WTC11 (cell line): ENCODE measurements at regions not wholly inside any gene's neighbourhood (a gene's known extent, or its start where the extent isn't known, plus 50 kb on each side); places are given as distances from the start of the nearest gene placed in this dataset.

Experiments used
- ATAC-seq: fragments of 200-7000 bp; cut with Tn5 transposase; 2 replicates; pipeline ENCODE4 v1.10.0; 2021; ENCODE audit warnings: mild to moderate bottlenecking, moderate library complexity
- CTCF ChIA-PET: fragments of 300-600 bp; sonication (Branson Sonifier 250); formaldehyde crosslinking; loops from one replicate; lab custom pipeline; 2021; ENCODE audit warnings: antibody characterized with exemption; lab: Charles Lee
- POLR2A ChIA-PET: fragments of 350-600 bp; sonication (Branson Sonifier 250); formaldehyde crosslinking; loops from one replicate; lab custom pipeline; 2021; ENCODE audit warnings: antibody characterized with exemption; lab: Charles Lee
- DNase-seq: peaks from one replicate; pipeline ENCODE4 v3.0.0; 2021; ENCODE audit warnings: low spot score
- H3K27ac Mint-ChIP-seq: 2 replicates; pipeline ENCODE4 v1.8.0; 2021; ENCODE audit warnings: mixed read lengths
- H3K27me3 Mint-ChIP-seq: 2 replicates; pipeline ENCODE4 v1.8.0; 2021; ENCODE audit warnings: low read depth, mild to moderate bottlenecking, moderate library complexity, mixed read lengths
- H3K36me3 Mint-ChIP-seq: 2 replicates; pipeline ENCODE4 v1.8.0; 2021; ENCODE audit warnings: mixed read lengths
- H3K4me1 Mint-ChIP-seq: 2 replicates; pipeline ENCODE4 v1.8.0; 2022; ENCODE audit warnings: mixed read lengths
- H3K4me3 Mint-ChIP-seq: 2 replicates; pipeline ENCODE4 v1.8.0; 2021; ENCODE audit warnings: mild to moderate bottlenecking, moderate library complexity, mixed read lengths
- H3K9me3 Mint-ChIP-seq: 2 replicates; pipeline ENCODE4 v1.8.0; 2021; ENCODE audit warnings: mixed read lengths
- CBFB ChIP-seq: sonication (generic); formaldehyde crosslinking; IDR thresholded peaks from 2 replicates; pipeline ENCODE4 v1.8.1; 2022; ENCODE audit warnings: mild to moderate bottlenecking, low read depth, missing genetic modification reagents
- CREM ChIP-seq: sonication (generic); formaldehyde crosslinking; IDR thresholded peaks from 2 replicates; pipeline ENCODE4 v1.8.1; 2022; ENCODE audit warnings: mild to moderate bottlenecking, missing genetic modification reagents, moderate library complexity
- ESRRA ChIP-seq: sonication (generic); formaldehyde crosslinking; IDR thresholded peaks from 2 replicates; pipeline ENCODE4 v1.8.1; 2022; ENCODE audit warnings: mild to moderate bottlenecking, missing genetic modification reagents, borderline replicate concordance
- ETV6 ChIP-seq: sonication (generic); formaldehyde crosslinking; IDR thresholded peaks from 2 replicates; pipeline ENCODE4 v1.8.1; 2022; ENCODE audit warnings: mild to moderate bottlenecking, missing genetic modification reagents
- FOXK1 ChIP-seq: sonication (generic); formaldehyde crosslinking; IDR thresholded peaks from 2 replicates; pipeline ENCODE4 v1.8.0; 2022; ENCODE audit warnings: mild to moderate bottlenecking, moderate library complexity, missing genetic modification reagents
- KAT7 ChIP-seq: sonication (generic); formaldehyde crosslinking; IDR thresholded peaks from 2 replicates; pipeline ENCODE4 v1.8.1; 2023; ENCODE audit warnings: missing genetic modification reagents, mild to moderate bottlenecking, borderline replicate concordance
- NFATC4 ChIP-seq: fragments of 250-450 bp; sonication (Bioruptor Pico); IDR thresholded peaks from 2 replicates; pipeline ENCODE4 v1.9.0; 2021; ENCODE audit warnings: mild to moderate bottlenecking
- NFYB ChIP-seq: sonication (generic); formaldehyde crosslinking; conservative IDR thresholded peaks from 2 replicates; pipeline ENCODE4 v1.8.0; 2022; ENCODE audit warnings: low read depth, missing genetic modification reagents
- NR1H2 ChIP-seq: sonication (generic); formaldehyde crosslinking; IDR thresholded peaks from 2 replicates; pipeline ENCODE4 v1.9.0; 2021; ENCODE audit warnings: mild to moderate bottlenecking, moderate library complexity, missing genetic modification reagents
- OVOL2 ChIP-seq: fragments of 250-450 bp; sonication (Bioruptor Pico); IDR thresholded peaks from 2 replicates; pipeline ENCODE4 v1.9.0; 2021; ENCODE audit warnings: mild to moderate bottlenecking, borderline replicate concordance
- TEAD1 ChIP-seq: sonication (generic); formaldehyde crosslinking; IDR thresholded peaks from 2 replicates; pipeline ENCODE4 v1.8.0; 2022; ENCODE audit warnings: mild to moderate bottlenecking, missing genetic modification reagents
- ZNF121 ChIP-seq: sonication (generic); formaldehyde crosslinking; IDR thresholded peaks from 2 replicates; pipeline ENCODE4 v1.8.0; 2023; ENCODE audit warnings: missing genetic modification reagents
- ZNF138 ChIP-seq: sonication (generic); formaldehyde crosslinking; conservative IDR thresholded peaks from 2 replicates; pipeline ENCODE4 v1.8.1; 2022; ENCODE audit warnings: mild to moderate bottlenecking, moderate library complexity, missing genetic modification reagents
- ZNF219 ChIP-seq: sonication (generic); formaldehyde crosslinking; IDR thresholded peaks from 2 replicates; pipeline ENCODE4 v1.8.0; 2023; ENCODE audit warnings: missing genetic modification reagents, mild to moderate bottlenecking, borderline replicate concordance
- ZNF317 ChIP-seq: sonication (generic); formaldehyde crosslinking; IDR thresholded peaks from 2 replicates; pipeline ENCODE4 v1.8.1; 2023; ENCODE audit warnings: low read depth, mild to moderate bottlenecking, moderate library complexity, missing genetic modification reagents, borderline replicate concordance
- TF ChIP-seq, protein P1 (sequence below): sonication (generic); formaldehyde crosslinking; IDR thresholded peaks from 2 replicates; pipeline ENCODE4 v1.8.0; 2023; ENCODE audit warnings: mild to moderate bottlenecking, missing genetic modification reagents
- TF ChIP-seq, protein P2 (sequence below): fragments of 250-450 bp; sonication (Bioruptor Pico); conservative IDR thresholded peaks from 2 replicates; pipeline ENCODE4 v1.9.0; 2021; ENCODE audit warnings: mild to moderate bottlenecking
- TF ChIP-seq, protein P3 (sequence below): fragments of 200-600 bp; IDR thresholded peaks from 2 replicates; pipeline ENCODE4 v1.8.0; 2022; ENCODE audit warnings: antibody characterized with exemption
- TF ChIP-seq, protein P4 (sequence below): sonication (generic); formaldehyde crosslinking; IDR thresholded peaks from 2 replicates; pipeline ENCODE4 v1.8.1; 2022; ENCODE audit warnings: low read depth, mild to moderate bottlenecking, moderate library complexity, missing genetic modification reagents, borderline replicate concordance
- TF ChIP-seq, protein P5 (sequence below): sonication (generic); formaldehyde crosslinking; IDR thresholded peaks from 2 replicates; pipeline ENCODE4 v1.8.1; 2022; ENCODE audit warnings: mild to moderate bottlenecking, missing genetic modification reagents, moderate library complexity, borderline replicate concordance
- TF ChIP-seq, protein P6 (sequence below): fragments of 250-450 bp; sonication (Bioruptor Pico); IDR thresholded peaks from 2 replicates; pipeline ENCODE4 v1.9.0; 2021; ENCODE audit warnings: moderate library complexity, mild to moderate bottlenecking, inconsistent platforms, borderline replicate concordance
- TF ChIP-seq, protein P7 (sequence below): fragments of 250-450 bp; sonication (Bioruptor Pico); IDR thresholded peaks from 2 replicates; pipeline ENCODE4 v2.1.2; 2022; ENCODE audit warnings: mild to moderate bottlenecking, moderate library complexity

DNA sequence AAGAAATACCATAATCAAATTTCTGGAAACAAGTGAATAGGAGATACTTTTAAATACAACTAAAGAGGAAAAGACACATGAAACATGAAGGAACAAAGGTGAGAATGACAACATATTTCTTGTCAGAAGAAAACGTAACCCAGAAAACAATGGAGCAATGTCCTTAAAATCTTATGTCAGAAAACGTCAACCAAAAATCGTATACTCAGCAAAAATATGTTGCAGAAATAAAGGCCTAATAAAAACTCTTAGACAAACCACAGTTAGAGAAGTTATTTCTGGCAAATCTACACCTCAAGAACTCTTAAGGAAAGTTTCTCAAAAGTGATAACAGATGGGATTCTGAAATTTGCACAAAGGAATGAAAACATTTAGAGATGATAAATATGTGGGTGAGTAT, 66.3 kb upstream of the FBXL7 start:
- peaks cover 17% of the 10 kb centered on the region for H3K9me3 Mint-ChIP-seq
- no peak overlapping the region for H3K27ac Mint-ChIP-seq
- TF ChIP-seq ZNF138: no peak
- TF ChIP-seq, protein P1, sequence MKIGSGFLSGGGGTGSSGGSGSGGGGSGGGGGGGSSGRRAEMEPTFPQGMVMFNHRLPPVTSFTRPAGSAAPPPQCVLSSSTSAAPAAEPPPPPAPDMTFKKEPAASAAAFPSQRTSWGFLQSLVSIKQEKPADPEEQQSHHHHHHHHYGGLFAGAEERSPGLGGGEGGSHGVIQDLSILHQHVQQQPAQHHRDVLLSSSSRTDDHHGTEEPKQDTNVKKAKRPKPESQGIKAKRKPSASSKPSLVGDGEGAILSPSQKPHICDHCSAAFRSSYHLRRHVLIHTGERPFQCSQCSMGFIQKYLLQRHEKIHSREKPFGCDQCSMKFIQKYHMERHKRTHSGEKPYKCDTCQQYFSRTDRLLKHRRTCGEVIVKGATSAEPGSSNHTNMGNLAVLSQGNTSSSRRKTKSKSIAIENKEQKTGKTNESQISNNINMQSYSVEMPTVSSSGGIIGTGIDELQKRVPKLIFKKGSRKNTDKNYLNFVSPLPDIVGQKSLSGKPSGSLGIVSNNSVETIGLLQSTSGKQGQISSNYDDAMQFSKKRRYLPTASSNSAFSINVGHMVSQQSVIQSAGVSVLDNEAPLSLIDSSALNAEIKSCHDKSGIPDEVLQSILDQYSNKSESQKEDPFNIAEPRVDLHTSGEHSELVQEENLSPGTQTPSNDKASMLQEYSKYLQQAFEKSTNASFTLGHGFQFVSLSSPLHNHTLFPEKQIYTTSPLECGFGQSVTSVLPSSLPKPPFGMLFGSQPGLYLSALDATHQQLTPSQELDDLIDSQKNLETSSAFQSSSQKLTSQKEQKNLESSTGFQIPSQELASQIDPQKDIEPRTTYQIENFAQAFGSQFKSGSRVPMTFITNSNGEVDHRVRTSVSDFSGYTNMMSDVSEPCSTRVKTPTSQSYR: no peak
- no peak for TF ChIP-seq ESRRA (CRISPR knock-in tag)
- TF ChIP-seq ZNF219 (CRISPR knock-in tag): no peak
- TF ChIP-seq, protein P2, sequence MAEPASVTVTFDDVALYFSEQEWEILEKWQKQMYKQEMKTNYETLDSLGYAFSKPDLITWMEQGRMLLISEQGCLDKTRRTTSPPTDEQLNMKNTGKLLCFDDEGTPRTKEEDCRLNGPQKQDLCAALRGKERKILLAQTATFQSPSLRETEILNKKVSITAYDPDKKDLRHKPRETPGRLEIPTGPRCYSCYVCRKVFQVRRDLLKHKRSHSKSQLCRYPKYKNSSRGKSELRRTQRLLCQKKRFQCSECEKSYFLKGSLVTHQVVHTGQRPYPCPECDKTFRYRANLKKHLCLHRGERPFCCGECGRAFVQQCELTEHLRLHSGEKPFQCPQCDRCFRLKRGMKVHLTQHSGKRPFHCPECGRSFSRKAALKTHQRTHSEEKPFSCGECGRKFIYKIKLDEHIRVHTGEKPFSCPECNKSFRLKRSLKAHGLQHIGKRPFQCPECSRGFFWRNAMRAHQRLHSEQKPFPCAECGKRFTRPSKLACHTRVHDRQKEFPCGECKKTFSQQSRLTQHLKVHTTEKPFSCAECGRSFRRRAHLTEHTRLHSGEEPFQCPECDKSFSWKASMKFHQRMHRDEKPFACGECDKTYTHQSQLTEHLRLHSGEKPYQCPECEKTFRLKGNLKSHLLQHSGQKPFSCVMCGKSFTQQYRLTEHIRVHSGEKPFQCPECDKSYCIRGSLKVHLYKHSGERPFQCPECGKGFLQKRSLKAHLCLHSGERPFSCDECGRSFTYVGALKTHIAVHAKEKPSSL: no peak
- no peak for TF ChIP-seq ZNF317
- no peak for TF ChIP-seq CBFB (CRISPR knock-in tag)
- TF ChIP-seq NFATC4: no peak
- no peak for TF ChIP-seq NR1H2 (CRISPR knock-in tag)
- H3K4me3 Mint-ChIP-seq: no peak overlapping the region
- H3K27me3 Mint-ChIP-seq: no peaks in the 10 kb centered on the region
- POLR2A ChIA-PET: no interaction called here
- H3K4me1 Mint-ChIP-seq: peaks cover 3% of the 10 kb centered on the region; the same call in 1 of the 2 replicates
- CTCF ChIA-PET: no interaction called here
- DNase-seq: no peak
- ATAC-seq: no peak
- H3K36me3 Mint-ChIP-seq: no peaks in the 10 kb centered on the region

DNA sequence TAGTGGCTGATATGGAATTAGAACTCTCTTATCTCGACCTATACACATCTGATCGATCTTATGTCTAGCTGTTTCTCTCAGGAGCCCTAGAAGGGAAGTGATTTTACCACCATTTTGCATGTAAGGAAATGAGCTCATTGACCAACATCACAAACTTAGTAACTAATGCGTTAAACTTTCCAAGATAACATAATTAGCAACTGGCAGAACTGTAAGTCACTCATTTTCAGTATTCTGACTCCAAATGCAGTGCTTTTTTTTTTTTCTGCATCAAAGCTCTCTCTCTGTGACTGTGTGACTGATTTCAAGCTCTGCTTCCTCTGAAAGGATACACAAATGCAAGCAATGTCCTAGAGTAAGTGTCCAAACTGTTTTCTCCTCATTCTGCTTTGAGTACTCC, 68.1 kb upstream of the FBXL7 start:
- H3K27me3 Mint-ChIP-seq: no peaks in the 10 kb centered on the region
- peaks cover 10% of the 10 kb centered on the region for H3K9me3 Mint-ChIP-seq
- ChIA-PET CTCF (interaction anchor here (1.1 kb wide), 1 partner anchor 12 kb away, joined by 3 read pairs; no protein-coding TSS in a partner anchor), POLR2A (no interaction called here)
- H3K27ac Mint-ChIP-seq: no peak overlapping the region
- ATAC-seq (no peak), DNase-seq (no peak)
- H3K36me3 Mint-ChIP-seq: no peaks in the 10 kb centered on the region
- no peak overlapping the region for H3K4me3 Mint-ChIP-seq
- H3K4me1 Mint-ChIP-seq: peaks cover under 1% of the 10 kb centered on the region
- TF ChIP-seq, protein P3, sequence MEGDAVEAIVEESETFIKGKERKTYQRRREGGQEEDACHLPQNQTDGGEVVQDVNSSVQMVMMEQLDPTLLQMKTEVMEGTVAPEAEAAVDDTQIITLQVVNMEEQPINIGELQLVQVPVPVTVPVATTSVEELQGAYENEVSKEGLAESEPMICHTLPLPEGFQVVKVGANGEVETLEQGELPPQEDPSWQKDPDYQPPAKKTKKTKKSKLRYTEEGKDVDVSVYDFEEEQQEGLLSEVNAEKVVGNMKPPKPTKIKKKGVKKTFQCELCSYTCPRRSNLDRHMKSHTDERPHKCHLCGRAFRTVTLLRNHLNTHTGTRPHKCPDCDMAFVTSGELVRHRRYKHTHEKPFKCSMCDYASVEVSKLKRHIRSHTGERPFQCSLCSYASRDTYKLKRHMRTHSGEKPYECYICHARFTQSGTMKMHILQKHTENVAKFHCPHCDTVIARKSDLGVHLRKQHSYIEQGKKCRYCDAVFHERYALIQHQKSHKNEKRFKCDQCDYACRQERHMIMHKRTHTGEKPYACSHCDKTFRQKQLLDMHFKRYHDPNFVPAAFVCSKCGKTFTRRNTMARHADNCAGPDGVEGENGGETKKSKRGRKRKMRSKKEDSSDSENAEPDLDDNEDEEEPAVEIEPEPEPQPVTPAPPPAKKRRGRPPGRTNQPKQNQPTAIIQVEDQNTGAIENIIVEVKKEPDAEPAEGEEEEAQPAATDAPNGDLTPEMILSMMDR: no peak
- no peak for TF ChIP-seq ETV6 (CRISPR knock-in tag)
- TF ChIP-seq KAT7: no peak
- TF ChIP-seq, protein P4, sequence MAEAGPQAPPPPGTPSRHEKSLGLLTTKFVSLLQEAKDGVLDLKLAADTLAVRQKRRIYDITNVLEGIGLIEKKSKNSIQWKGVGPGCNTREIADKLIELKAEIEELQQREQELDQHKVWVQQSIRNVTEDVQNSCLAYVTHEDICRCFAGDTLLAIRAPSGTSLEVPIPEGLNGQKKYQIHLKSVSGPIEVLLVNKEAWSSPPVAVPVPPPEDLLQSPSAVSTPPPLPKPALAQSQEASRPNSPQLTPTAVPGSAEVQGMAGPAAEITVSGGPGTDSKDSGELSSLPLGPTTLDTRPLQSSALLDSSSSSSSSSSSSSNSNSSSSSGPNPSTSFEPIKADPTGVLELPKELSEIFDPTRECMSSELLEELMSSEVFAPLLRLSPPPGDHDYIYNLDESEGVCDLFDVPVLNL (CRISPR knock-in tag): no peak
- no peak for TF ChIP-seq TEAD1 (CRISPR knock-in tag)
- TF ChIP-seq NFYB (CRISPR knock-in tag): no peak
- TF ChIP-seq, protein P5, sequence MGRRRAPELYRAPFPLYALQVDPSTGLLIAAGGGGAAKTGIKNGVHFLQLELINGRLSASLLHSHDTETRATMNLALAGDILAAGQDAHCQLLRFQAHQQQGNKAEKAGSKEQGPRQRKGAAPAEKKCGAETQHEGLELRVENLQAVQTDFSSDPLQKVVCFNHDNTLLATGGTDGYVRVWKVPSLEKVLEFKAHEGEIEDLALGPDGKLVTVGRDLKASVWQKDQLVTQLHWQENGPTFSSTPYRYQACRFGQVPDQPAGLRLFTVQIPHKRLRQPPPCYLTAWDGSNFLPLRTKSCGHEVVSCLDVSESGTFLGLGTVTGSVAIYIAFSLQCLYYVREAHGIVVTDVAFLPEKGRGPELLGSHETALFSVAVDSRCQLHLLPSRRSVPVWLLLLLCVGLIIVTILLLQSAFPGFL (CRISPR knock-in tag): no peak
- TF ChIP-seq, protein P6, sequence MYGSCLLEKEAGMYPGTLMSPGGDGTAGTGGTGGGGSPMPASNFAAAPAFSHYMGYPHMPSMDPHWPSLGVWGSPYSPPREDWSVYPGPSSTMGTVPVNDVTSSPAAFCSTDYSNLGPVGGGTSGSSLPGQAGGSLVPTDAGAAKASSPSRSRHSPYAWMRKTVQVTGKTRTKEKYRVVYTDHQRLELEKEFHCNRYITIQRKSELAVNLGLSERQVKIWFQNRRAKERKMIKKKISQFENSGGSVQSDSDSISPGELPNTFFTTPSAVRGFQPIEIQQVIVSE (CRISPR knock-in tag): no peak
- TF ChIP-seq, protein P1: no peak
- TF ChIP-seq FOXK1 (CRISPR knock-in tag): no peak
- TF ChIP-seq, protein P7, sequence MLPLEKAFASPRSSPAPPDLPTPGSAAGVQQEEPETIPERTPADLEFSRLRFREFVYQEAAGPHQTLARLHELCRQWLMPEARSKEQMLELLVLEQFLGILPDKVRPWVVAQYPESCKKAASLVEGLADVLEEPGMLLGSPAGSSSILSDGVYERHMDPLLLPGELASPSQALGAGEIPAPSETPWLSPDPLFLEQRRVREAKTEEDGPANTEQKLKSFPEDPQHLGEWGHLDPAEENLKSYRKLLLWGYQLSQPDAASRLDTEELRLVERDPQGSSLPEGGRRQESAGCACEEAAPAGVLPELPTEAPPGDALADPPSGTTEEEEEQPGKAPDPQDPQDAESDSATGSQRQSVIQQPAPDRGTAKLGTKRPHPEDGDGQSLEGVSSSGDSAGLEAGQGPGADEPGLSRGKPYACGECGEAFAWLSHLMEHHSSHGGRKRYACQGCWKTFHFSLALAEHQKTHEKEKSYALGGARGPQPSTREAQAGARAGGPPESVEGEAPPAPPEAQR (CRISPR knock-in tag): no peak
- TF ChIP-seq OVOL2 (CRISPR knock-in tag): no peak
- TF ChIP-seq CREM: no peak
- TF ChIP-seq ZNF121: no peak
